Neural cell (in vitro differentiated cells): ENCODE measurements at regions not wholly inside any gene's neighbourhood (a gene's known extent, or its start where the extent isn't known, plus 50 kb on each side); places are given as distances from the start of the nearest gene placed in this dataset.

Source experiments
- H2AFZ ChIP-seq: fragments of 200-600, 300-800 bp; sonication (generic), shearing (Covaris generic); 2 replicates; pipeline ENCODE4 v1.6.0; 2014; ENCODE audit warnings: low read depth, mild to moderate bottlenecking, antibody characterized with exemption, low read length, moderate library complexity
- H3F3A ChIP-seq: fragments of 200-600 bp; shearing (Covaris generic); 2 replicates; pipeline ENCODE4 v1.6.1; 2016; ENCODE audit warnings: mild to moderate bottlenecking, moderate library complexity, mixed read lengths, antibody characterized with exemption, low read length; ENCODE audit not compliant: insufficient read depth, poor library complexity, severe bottlenecking
- H3K27ac ChIP-seq: fragments of 200-600, 300-800 bp; sonication (generic), shearing (Covaris generic); 2 replicates; pipeline ENCODE4 v1.5.1; 2014; ENCODE audit warnings: mild to moderate bottlenecking, low read length, moderate library complexity
- H3K27me3 ChIP-seq: fragments of 300-800, 200-600 bp; sonication (generic), shearing (Covaris generic); 2 replicates; pipeline ENCODE4 v1.6.0; 2014; ENCODE audit warnings: mild to moderate bottlenecking, low read depth, low read length, moderate library complexity; ENCODE audit not compliant: insufficient read depth
- H3K36me3 ChIP-seq: fragments of 300-800, 200-600 bp; sonication (generic), shearing (Covaris generic); 2 replicates; pipeline ENCODE4 v1.5.1; 2014; ENCODE audit warnings: mild to moderate bottlenecking, antibody characterized with exemption, low read length, moderate library complexity; ENCODE audit not compliant: insufficient read depth
- H3K4me2 ChIP-seq: fragments of 300-800, 200-600 bp; sonication (generic), shearing (Covaris generic); 2 replicates; pipeline ENCODE4 v1.6.0; 2014; ENCODE audit warnings: mild to moderate bottlenecking, low read length
- H3K4me3 ChIP-seq: fragments of 300-800, 200-600 bp; sonication (generic), shearing (Covaris generic); 2 replicates; pipeline ENCODE4 v1.5.1; 2014; ENCODE audit warnings: mild to moderate bottlenecking, low read length, moderate library complexity
- H3K79me2 ChIP-seq: fragments of 200-600 bp; shearing (Covaris generic); replicated peaks from 2 replicates; pipeline ENCODE4 v1.6.0; 2014; ENCODE audit warnings: mild to moderate bottlenecking, low read length, moderate library complexity; ENCODE audit not compliant: insufficient read depth
- H3K9ac ChIP-seq: fragments of 300-800, 200-600 bp; sonication (generic), shearing (Covaris generic); 2 replicates; pipeline ENCODE4 v1.6.1; 2016; ENCODE audit warnings: mild to moderate bottlenecking, low read length, mixed read lengths
- H3K9me2 ChIP-seq: fragments of 200-600 bp; shearing (Covaris generic); 2 replicates; pipeline ENCODE4 v1.6.1; 2016; ENCODE audit warnings: mild to moderate bottlenecking, low read length, mixed read lengths; ENCODE audit not compliant: insufficient read depth
- H3K9me3 ChIP-seq: fragments of 200-600, 300-800 bp; sonication (generic), shearing (Covaris generic); 2 replicates; pipeline ENCODE4 v1.6.1; 2016; ENCODE audit warnings: mild to moderate bottlenecking, mixed run types, low read length, moderate library complexity, mixed read lengths
- H4K20me1 ChIP-seq: fragments of 200-600 bp; shearing (Covaris generic); 2 replicates; pipeline ENCODE4 v1.6.1; 2016; ENCODE audit warnings: mild to moderate bottlenecking, mixed run types; ENCODE audit not compliant: insufficient read depth
- EP300 ChIP-seq: fragments of 450-650 bp; conservative IDR thresholded peaks from 2 replicates; pipeline ENCODE4 v1.6.1; 2014; ENCODE audit warnings: antibody characterized with exemption, mild to moderate bottlenecking, moderate library complexity; ENCODE audit not compliant: poor library complexity, severe bottlenecking
- EZH2 ChIP-seq: fragments of 200-600, 300-800 bp; shearing (Covaris generic), sonication (generic); IDR thresholded peaks from 2 replicates; pipeline ENCODE4 v1.6.1; 2014; ENCODE audit warnings: antibody characterized with exemption, low read length, borderline replicate concordance, mild to moderate bottlenecking; ENCODE audit not compliant: insufficient read depth, poor library complexity, severe bottlenecking
- MXI1 ChIP-seq: fragments of 450-650 bp; conservative IDR thresholded peaks from 2 replicates; pipeline ENCODE4 v1.6.1; 2014; ENCODE audit warnings: antibody characterized with exemption, mild to moderate bottlenecking; ENCODE audit not compliant: poor library complexity, severe bottlenecking
- POLR2AphosphoS5 ChIP-seq: IDR thresholded peaks from 2 replicates; pipeline ENCODE4 v1.6.1; 2012
- RAD21 ChIP-seq: fragments of 450-650 bp; conservative IDR thresholded peaks from 2 replicates; pipeline ENCODE4 v1.6.1; 2014; ENCODE audit warnings: antibody characterized with exemption, mild to moderate bottlenecking, moderate library complexity
- REST ChIP-seq: IDR thresholded peaks from 2 replicates; pipeline ENCODE4 v1.6.1; 2012; ENCODE audit warnings: borderline replicate concordance
- TF ChIP-seq, protein P1 (sequence below): fragments of 450-650 bp; IDR thresholded peaks from 2 replicates; pipeline ENCODE4 v1.5.1; 2014; ENCODE audit warnings: antibody characterized with exemption, mild to moderate bottlenecking, moderate library complexity; ENCODE audit not compliant: poor library complexity, severe bottlenecking

- H3K79me2 ChIP-seq: no peaks in the 10 kb centered on the region
- no peak overlapping the region for H3K4me2 ChIP-seq
- no peak overlapping the region for H3K4me3 ChIP-seq
- H3K9me3 ChIP-seq: no peaks in the 10 kb centered on the region
- H4K20me1 ChIP-seq: no peaks in the 10 kb centered on the region
- H3K27me3 ChIP-seq: no peaks in the 10 kb centered on the region
- H2AFZ ChIP-seq: no peak overlapping the region
- no peaks in the 10 kb centered on the region for H3K36me3 ChIP-seq
- no peaks in the 10 kb centered on the region for H3F3A ChIP-seq
- H3K9ac ChIP-seq: no peak overlapping the region
- no peak overlapping the region for H3K27ac ChIP-seq
- no peaks in the 10 kb centered on the region for H3K9me2 ChIP-seq
- TF ChIP-seq EP300: no peak
- no peak for TF ChIP-seq RAD21
- no peak for TF ChIP-seq REST
- no peak for TF ChIP-seq MXI1
These were observed 196.4 kb downstream of the MIS18A start for GRCh38 chr21:32082466-32082865.

DNA sequence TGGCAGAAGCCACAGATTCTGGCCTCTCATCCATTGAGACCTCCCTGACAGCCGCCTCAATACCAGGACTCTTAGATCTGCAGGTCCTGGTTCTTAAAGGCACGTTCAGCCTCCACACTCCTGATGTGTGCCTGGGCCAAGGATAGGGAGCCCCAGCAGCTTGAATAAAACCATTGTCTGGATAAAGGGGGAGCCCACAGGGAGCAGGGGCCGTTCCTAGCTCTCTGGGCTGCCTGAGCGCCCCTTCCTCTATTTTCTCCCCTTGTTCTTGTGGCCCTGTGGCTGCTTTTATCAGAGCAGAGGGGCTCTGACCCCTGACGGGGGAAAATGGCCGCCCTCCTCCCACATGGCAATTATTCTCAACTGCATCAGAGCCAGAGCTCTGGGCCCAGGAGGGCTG lies 200.8 kb downstream of the HUNK start:
- no peak overlapping the region for H3K4me3 ChIP-seq
- H3F3A ChIP-seq: no peaks in the 10 kb centered on the region
- H3K27ac ChIP-seq: no peak overlapping the region
- H3K36me3 ChIP-seq: no peaks in the 10 kb centered on the region
- no peaks in the 10 kb centered on the region for H3K9me3 ChIP-seq
- no peak overlapping the region for H2AFZ ChIP-seq
- no peaks in the 10 kb centered on the region for H3K27me3 ChIP-seq
- TF ChIP-seq POLR2AphosphoS5 (no peak), EZH2 (no peak), REST (no peak)
- TF ChIP-seq, protein P1, sequence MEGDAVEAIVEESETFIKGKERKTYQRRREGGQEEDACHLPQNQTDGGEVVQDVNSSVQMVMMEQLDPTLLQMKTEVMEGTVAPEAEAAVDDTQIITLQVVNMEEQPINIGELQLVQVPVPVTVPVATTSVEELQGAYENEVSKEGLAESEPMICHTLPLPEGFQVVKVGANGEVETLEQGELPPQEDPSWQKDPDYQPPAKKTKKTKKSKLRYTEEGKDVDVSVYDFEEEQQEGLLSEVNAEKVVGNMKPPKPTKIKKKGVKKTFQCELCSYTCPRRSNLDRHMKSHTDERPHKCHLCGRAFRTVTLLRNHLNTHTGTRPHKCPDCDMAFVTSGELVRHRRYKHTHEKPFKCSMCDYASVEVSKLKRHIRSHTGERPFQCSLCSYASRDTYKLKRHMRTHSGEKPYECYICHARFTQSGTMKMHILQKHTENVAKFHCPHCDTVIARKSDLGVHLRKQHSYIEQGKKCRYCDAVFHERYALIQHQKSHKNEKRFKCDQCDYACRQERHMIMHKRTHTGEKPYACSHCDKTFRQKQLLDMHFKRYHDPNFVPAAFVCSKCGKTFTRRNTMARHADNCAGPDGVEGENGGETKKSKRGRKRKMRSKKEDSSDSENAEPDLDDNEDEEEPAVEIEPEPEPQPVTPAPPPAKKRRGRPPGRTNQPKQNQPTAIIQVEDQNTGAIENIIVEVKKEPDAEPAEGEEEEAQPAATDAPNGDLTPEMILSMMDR: no peak
- H3K9ac ChIP-seq: no peak overlapping the region
- no peak overlapping the region for H3K4me2 ChIP-seq
- H3K79me2 ChIP-seq: no peaks in the 10 kb centered on the region
- no peaks in the 10 kb centered on the region for H4K20me1 ChIP-seq
- H3K9me2 ChIP-seq: no peaks in the 10 kb centered on the region
